Stimulated activated effector memory CD8-positive, alpha-beta T cell treated with anti-CD3 and anti-CD28 coated beads, Interleukin-12 subunit alpha, Interleukin-12 subunit beta, amount 100 ng/mL, for 72 hours (primary cell): ENCODE measurements at regions not wholly inside any gene's neighbourhood (a gene's known extent, or its start where the extent isn't known, plus 50 kb on each side); places are given as distances from the start of the nearest gene placed in this dataset.

Experiments
- ATAC-seq: fragments of 150-1000 bp; cut with Tn5 transposase; 2 replicates; pipeline ENCODE4 v1.10.0; 2021
- DNase-seq, 2 donors: peaks; one replicate each; pipeline ENCODE4 v3.0.0; 2021 to 2022; ENCODE audit warnings: low spot score in 2 of 2
- H3K27ac Mint-ChIP-seq: one replicate; pipeline ENCODE4 v1.8.0; 2022; ENCODE audit warnings: mild to moderate bottlenecking, mixed read lengths
- H3K36me3 Mint-ChIP-seq: one replicate; pipeline ENCODE4 v1.8.0; 2022; ENCODE audit warnings: mild to moderate bottlenecking, mixed read lengths
- H3K4me1 Mint-ChIP-seq: one replicate; pipeline ENCODE4 v1.8.0; 2022; ENCODE audit warnings: mixed read lengths
- H3K4me3 Mint-ChIP-seq: one replicate; pipeline ENCODE4 v1.8.0; 2022; ENCODE audit warnings: mild to moderate bottlenecking, mixed read lengths
- H3K9me3 Mint-ChIP-seq: one replicate; pipeline ENCODE4 v1.8.0; 2022; ENCODE audit warnings: mixed read lengths

- DNase-seq (no peak), ATAC-seq (no peak)
- H3K4me3 Mint-ChIP-seq: no peak overlapping the region
- H3K9me3 Mint-ChIP-seq: no peaks in the 10 kb centered on the region
- peaks cover under 1% of the 10 kb centered on the region for H3K4me1 Mint-ChIP-seq
- H3K27ac Mint-ChIP-seq: no peak overlapping the region
- H3K36me3 Mint-ChIP-seq: no peaks in the 10 kb centered on the region
Observed at GRCh38 chrY:15446861-15447260, 922.5 kb downstream of the NLGN4Y start.

GRCh38 chrY:15447959-15448358, 923.6 kb downstream of the NLGN4Y start:
- Mint-ChIP-seq H3K27ac (no peak overlapping the region), H3K4me1 (no peaks in the 10 kb centered on the region), H3K9me3 (no peaks in the 10 kb centered on the region), H3K4me3 (no peak overlapping the region), H3K36me3 (no peaks in the 10 kb centered on the region)
- ATAC-seq (no peak), DNase-seq (no peak)

DNA sequence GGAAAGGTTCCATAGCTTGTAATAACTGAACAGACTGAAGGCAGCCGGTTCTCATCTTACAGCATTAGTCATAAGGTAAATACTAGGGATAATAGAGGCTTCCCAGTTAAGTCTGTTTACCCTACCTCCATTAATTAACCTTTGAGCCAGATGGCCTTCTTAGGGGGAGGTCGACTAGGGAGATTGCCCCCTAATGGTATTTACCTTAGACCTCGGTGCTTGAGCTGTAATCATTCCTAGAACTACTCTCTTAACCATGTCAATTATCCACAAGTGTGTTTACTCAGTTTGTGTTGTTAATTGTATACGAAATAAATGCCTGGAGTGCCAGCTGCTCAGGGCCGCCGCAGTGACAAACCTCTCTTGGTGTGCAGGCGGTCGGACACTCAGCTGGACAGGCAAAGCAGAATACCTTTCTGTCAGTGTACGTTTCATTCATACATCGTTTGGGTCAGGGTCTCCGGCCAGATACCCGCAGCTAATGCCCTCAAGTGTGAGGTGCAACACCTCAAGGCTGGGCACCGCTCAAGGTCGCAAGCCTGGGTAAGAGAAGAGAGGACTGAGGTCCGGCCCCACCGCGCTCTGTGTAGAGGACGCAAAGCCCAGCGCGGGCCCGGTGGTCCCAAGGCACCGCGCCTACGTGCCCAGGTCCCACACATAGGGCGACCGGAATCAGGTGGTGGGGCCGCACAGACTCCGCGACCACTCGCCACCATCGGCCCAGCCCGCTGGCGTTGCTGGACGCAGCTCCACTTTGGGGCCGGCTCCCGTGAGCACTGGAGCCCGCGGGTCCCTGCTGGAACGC, 931.0 kb downstream of the NLGN4Y start:
- DNase-seq: no peak
- Mint-ChIP-seq H3K4me3 (no peak overlapping the region), H3K36me3 (peaks cover 5% of the 10 kb centered on the region), H3K27ac (no peak overlapping the region), H3K9me3 (no peaks in the 10 kb centered on the region), H3K4me1 (no peaks in the 10 kb centered on the region)
- ATAC-seq: no peak

DNA sequence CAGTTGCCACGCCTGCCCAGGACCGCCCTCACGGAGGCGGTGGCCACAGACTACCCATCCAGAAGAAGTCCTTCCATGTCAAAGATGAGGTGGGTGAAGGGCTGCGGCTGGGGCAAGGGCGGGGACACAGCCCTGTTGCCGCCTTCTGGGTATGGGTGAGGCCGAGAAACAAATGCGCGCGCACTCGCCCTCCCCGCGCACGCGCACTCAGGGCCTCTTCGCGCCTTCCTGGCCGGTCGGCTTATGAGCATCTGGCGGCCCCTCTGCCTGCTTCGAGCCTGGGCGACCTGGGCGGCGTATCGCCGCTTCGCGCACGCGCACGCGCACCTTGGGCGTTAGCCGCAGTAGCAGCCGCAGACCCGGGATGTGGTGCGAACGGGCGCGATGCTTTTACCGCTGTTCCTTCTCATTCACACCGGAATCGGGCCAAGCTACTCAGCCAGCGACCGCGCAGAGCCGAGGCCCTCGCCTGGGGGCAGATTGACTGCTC, 931.7 kb downstream of the NLGN4Y start:
- Mint-ChIP-seq H3K4me1 (no peaks in the 10 kb centered on the region), H3K36me3 (peaks cover 5% of the 10 kb centered on the region), H3K27ac (peak overlapping the region; percentile 81), H3K4me3 (peak overlapping the region; percentile 53), H3K9me3 (no peaks in the 10 kb centered on the region)
- DNase-seq (peak; percentile 19 to 89), ATAC-seq (peak; percentile 87)

DNA sequence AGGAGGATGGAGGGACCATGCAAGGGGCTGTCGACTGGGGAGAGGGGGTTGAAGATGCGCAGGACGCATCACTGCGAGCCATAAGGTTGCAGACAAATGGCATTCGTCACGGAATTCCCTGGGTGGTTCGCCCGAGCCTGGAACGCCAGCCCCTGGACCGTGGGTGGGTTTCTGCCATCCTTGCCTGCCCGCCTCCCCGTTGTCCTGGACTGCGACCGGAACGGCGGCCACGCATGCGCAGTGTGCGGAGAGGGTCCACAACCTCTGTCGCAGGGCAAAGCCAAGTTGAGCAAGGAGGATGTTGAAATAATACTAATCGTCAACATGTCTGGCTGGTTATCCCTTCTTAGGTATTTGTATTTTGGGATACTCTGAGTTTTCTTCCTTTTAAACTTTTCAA, 932.2 kb downstream of the NLGN4Y start:
- H3K4me3 Mint-ChIP-seq: peak overlapping the region; percentile 53
- no peak for DNase-seq
- no peak for ATAC-seq
- H3K4me1 Mint-ChIP-seq: no peaks in the 10 kb centered on the region
- H3K9me3 Mint-ChIP-seq: no peaks in the 10 kb centered on the region
- peaks cover 5% of the 10 kb centered on the region for H3K36me3 Mint-ChIP-seq
- H3K27ac Mint-ChIP-seq: peak overlapping the region; percentile 81

DNA sequence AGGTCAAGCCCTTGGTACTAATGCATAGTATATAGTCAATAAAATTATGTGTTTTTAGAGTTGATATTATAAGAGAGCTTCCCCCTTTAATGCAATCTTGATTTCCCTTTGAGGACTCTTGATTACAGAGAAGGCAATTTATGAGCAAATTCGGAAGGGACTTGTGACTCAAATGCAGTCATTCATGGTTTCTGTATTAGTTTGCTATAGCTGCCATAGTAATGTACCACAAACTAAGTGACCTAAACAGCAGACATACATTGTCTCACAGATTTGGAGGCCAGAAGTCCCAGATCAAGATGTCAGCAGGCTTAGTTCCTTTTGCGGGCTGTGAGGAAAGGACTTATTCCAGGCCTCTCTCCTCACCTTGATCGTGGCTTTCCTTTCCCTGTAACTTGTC, 933.4 kb downstream of the NLGN4Y start:
- peak; percentile 75 for ATAC-seq
- H3K4me3 Mint-ChIP-seq: no peak overlapping the region
- peaks cover 5% of the 10 kb centered on the region for H3K36me3 Mint-ChIP-seq
- no peak overlapping the region for H3K27ac Mint-ChIP-seq
- no peaks in the 10 kb centered on the region for H3K4me1 Mint-ChIP-seq
- DNase-seq: no peak
- no peaks in the 10 kb centered on the region for H3K9me3 Mint-ChIP-seq

DNA sequence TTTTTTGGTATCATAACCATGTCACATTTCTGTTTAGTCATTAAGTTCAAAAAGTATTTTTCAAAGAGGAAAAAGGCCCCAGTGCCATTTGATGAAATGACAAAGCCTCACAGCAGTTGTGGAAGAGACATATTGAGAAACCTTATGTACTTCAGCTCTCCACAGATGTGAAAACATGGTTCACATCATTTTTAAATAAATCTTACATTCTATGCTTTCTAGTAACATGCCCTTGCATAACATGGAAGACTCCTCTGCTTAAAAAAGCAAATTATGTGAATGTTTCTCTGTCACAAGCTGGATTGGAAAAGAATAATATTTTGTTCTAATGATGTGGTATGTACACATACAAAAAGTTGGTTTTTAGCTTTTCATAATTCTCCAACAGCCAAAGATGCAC, 934.1 kb downstream of the NLGN4Y start:
- DNase-seq (no peak), ATAC-seq (no peak)
- H3K4me1 Mint-ChIP-seq: no peaks in the 10 kb centered on the region
- H3K36me3 Mint-ChIP-seq: peaks cover 5% of the 10 kb centered on the region
- H3K27ac Mint-ChIP-seq: no peak overlapping the region
- no peak overlapping the region for H3K4me3 Mint-ChIP-seq
- H3K9me3 Mint-ChIP-seq: no peaks in the 10 kb centered on the region

GRCh38 chrY:15465880-15466279, 941.6 kb downstream of the NLGN4Y start:
- no peaks in the 10 kb centered on the region for H3K4me1 Mint-ChIP-seq
- DNase-seq: no peak
- no peak for ATAC-seq
- no peaks in the 10 kb centered on the region for H3K9me3 Mint-ChIP-seq
- H3K4me3 Mint-ChIP-seq: no peak overlapping the region
- H3K27ac Mint-ChIP-seq: no peak overlapping the region
- H3K36me3 Mint-ChIP-seq: peaks cover 6% of the 10 kb centered on the region

DNA sequence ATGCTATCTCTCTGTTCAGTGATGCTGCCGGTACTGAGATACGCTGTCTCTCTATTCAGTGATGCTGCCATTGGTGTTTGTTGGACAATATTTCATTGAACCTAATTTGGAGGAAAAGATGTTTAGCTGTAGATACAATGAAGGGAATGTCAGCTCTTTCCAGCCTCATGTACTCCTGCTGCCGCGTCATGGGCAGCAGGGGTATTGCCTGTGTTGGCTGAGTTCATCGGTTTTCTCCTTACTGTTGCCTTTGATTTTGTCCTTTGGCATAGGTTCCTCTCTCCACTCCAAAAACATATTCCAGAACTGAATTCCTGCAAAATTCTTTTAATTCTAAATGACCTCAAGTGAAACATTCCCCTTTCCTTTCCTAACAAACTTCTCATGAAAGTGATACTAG, 942.6 kb downstream of the NLGN4Y start:
- H3K9me3 Mint-ChIP-seq: no peaks in the 10 kb centered on the region
- no peaks in the 10 kb centered on the region for H3K4me1 Mint-ChIP-seq
- H3K4me3 Mint-ChIP-seq: no peak overlapping the region
- DNase-seq (no peak), ATAC-seq (no peak)
- H3K27ac Mint-ChIP-seq: no peak overlapping the region
- peaks cover 6% of the 10 kb centered on the region for H3K36me3 Mint-ChIP-seq

DNA sequence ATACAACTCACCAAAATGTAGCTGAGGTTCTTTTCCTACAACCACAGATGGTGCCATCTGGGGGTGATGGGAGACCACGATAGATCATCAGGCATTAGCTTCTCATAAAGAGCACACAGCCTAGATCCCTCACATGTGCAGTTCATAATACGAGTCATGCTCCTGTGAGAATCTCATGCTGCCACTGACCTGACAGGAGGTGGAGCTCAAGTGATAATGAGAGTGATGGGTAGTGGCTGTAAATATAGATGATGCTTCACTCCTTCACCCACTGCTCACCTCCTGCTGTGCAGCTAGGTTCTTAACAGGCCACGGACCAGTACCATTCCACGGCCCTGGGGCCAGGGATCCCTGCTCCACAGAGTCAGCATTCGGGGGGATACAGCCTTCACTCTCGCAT, 943.8 kb downstream of the NLGN4Y start:
- H3K4me1 Mint-ChIP-seq: no peaks in the 10 kb centered on the region
- no peak overlapping the region for H3K4me3 Mint-ChIP-seq
- peaks cover 6% of the 10 kb centered on the region for H3K36me3 Mint-ChIP-seq
- DNase-seq: no peak
- H3K9me3 Mint-ChIP-seq: no peaks in the 10 kb centered on the region
- no peak for ATAC-seq
- H3K27ac Mint-ChIP-seq: no peak overlapping the region

- ATAC-seq: no peak
- H3K4me1 Mint-ChIP-seq: no peaks in the 10 kb centered on the region
- H3K36me3 Mint-ChIP-seq: peaks cover 6% of the 10 kb centered on the region
- no peak overlapping the region for H3K4me3 Mint-ChIP-seq
- DNase-seq: no peak
- no peaks in the 10 kb centered on the region for H3K9me3 Mint-ChIP-seq
- no peak overlapping the region for H3K27ac Mint-ChIP-seq
Observed at GRCh38 chrY:15471371-15471770, 947.0 kb downstream of the NLGN4Y start.

GRCh38 chrY:15478348-15478963, 954.1 kb downstream of the NLGN4Y start:
- H3K4me3 Mint-ChIP-seq: no peak overlapping the region
- H3K4me1 Mint-ChIP-seq: no peaks in the 10 kb centered on the region
- H3K36me3 Mint-ChIP-seq: no peaks in the 10 kb centered on the region
- no peak overlapping the region for H3K27ac Mint-ChIP-seq
- ATAC-seq: no peak
- H3K9me3 Mint-ChIP-seq: no peaks in the 10 kb centered on the region
- DNase-seq: no peak

DNA sequence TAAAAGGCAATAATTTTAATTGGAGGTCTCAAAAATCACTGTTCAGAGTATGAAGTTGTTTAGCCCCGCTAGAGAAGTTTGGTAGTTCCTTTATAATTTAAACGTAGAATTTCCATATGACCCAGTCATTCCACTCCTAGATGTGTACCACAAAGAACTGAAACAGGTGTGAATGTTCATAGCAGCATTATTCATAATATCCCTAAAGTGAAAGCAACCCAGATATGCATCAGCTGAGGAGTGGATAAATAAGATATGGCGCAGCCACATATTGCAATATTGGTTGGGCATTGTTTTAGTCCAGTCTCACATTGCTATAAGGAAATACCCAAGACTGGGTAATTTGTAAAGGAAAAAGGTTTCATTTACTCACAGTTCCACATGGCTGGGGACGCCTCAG, 976.2 kb downstream of the NLGN4Y start:
- H3K4me3 Mint-ChIP-seq: no peak overlapping the region

DNA sequence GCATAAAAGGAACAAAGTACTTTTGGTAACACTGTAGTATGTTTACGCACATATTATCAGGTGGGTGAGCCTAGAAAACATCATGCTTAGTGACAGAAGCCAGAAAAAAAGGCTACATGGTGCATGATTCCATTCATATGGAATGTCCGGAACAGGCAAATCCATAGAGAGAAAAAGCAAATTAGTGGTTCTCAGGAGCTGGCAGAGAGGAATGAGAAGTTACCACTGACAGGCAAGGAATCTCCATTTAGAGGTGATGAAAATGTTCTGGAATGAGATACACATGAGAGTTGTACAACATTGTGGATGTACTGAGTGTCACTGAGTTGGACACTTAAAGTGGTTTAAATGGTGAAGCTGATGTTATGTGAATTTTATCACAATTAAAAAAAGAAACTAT, 976.9 kb downstream of the NLGN4Y start:
- ATAC-seq: no peak
- no peak overlapping the region for H3K4me3 Mint-ChIP-seq
- H3K4me1 Mint-ChIP-seq: no peaks in the 10 kb centered on the region
- no peak for DNase-seq
- H3K9me3 Mint-ChIP-seq: no peaks in the 10 kb centered on the region
- no peaks in the 10 kb centered on the region for H3K36me3 Mint-ChIP-seq
- no peak overlapping the region for H3K27ac Mint-ChIP-seq

More for the DNA sequence above, 976.2 kb downstream of the NLGN4Y start:
- no peak for ATAC-seq
- Mint-ChIP-seq H3K27ac (no peak overlapping the region), H3K4me1 (no peaks in the 10 kb centered on the region), H3K36me3 (no peaks in the 10 kb centered on the region), H3K9me3 (no peaks in the 10 kb centered on the region)
- DNase-seq: no peak

- Mint-ChIP-seq H3K9me3 (no peaks in the 10 kb centered on the region), H3K27ac (no peak overlapping the region)
- no peak for ATAC-seq
Observed at GRCh38 chrY:15510288-15510687, 986.0 kb downstream of the NLGN4Y start.

DNA sequence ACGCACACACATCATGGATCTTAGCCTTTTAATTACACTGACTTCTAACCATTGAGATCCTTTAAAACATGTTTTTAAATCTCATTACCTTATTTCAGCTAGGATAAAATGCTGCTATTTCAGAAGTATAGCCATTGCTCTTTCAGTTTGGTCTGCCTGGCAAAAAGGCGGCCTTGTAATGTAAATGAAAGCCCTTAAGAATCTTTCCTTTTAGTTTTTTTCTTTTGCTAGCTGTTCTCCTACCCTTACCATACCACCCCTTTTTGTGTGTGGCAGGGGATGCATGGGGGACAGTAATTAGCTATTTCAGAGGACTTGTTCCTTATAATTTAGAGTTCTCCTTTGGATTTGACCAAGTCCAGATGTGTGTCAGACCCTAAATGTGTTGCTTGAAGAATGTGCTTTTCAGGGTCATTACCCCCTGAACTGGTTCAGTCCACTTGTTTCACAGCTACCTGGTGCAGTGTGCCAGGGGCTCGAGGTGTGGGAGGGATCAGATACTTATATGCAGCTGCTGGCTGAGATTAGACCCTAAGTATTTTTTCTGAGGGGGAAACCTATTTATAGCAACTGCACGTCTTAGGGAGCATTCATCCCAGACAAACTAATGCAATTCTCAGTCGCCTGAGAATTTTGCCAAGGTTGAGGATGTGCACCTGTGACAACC, 986.8 kb downstream of the NLGN4Y start:
- Mint-ChIP-seq H3K27ac (no peak overlapping the region), H3K4me1 (no peaks in the 10 kb centered on the region), H3K4me3 (no peak overlapping the region), H3K36me3 (no peaks in the 10 kb centered on the region), H3K9me3 (no peaks in the 10 kb centered on the region)
- ATAC-seq: no peak
- no peak for DNase-seq

More at GRCh38 chrY:15510288-15510687, 986.0 kb downstream of the NLGN4Y start:
- no peaks in the 10 kb centered on the region for H3K36me3 Mint-ChIP-seq
- H3K4me1 Mint-ChIP-seq: no peaks in the 10 kb centered on the region
- no peak for DNase-seq
- H3K4me3 Mint-ChIP-seq: no peak overlapping the region
